WTC11 (cell line): ENCODE measurements at regions not wholly inside any gene's neighbourhood (a gene's known extent, or its start where the extent isn't known, plus 50 kb on each side); places are given as distances from the start of the nearest gene placed in this dataset.

Source experiments
- ATAC-seq: fragments of 200-7000 bp; cut with Tn5 transposase; 2 replicates; pipeline ENCODE4 v1.10.0; 2021; ENCODE audit warnings: mild to moderate bottlenecking, moderate library complexity
- CTCF ChIA-PET: fragments of 300-600 bp; sonication (Branson Sonifier 250); formaldehyde crosslinking; loops from one replicate; lab custom pipeline; 2021; ENCODE audit warnings: antibody characterized with exemption; lab: Charles Lee
- POLR2A ChIA-PET: fragments of 350-600 bp; sonication (Branson Sonifier 250); formaldehyde crosslinking; loops from one replicate; lab custom pipeline; 2021; ENCODE audit warnings: antibody characterized with exemption; lab: Charles Lee
- DNase-seq: peaks from one replicate; pipeline ENCODE4 v3.0.0; 2021; ENCODE audit warnings: low spot score
- H3K27ac Mint-ChIP-seq: 2 replicates; pipeline ENCODE4 v1.8.0; 2021; ENCODE audit warnings: mixed read lengths
- H3K27me3 Mint-ChIP-seq: 2 replicates; pipeline ENCODE4 v1.8.0; 2021; ENCODE audit warnings: low read depth, mild to moderate bottlenecking, moderate library complexity, mixed read lengths
- H3K36me3 Mint-ChIP-seq: 2 replicates; pipeline ENCODE4 v1.8.0; 2021; ENCODE audit warnings: mixed read lengths
- H3K4me1 Mint-ChIP-seq: 2 replicates; pipeline ENCODE4 v1.8.0; 2022; ENCODE audit warnings: mixed read lengths
- H3K4me3 Mint-ChIP-seq: 2 replicates; pipeline ENCODE4 v1.8.0; 2021; ENCODE audit warnings: mild to moderate bottlenecking, moderate library complexity, mixed read lengths
- H3K9me3 Mint-ChIP-seq: 2 replicates; pipeline ENCODE4 v1.8.0; 2021; ENCODE audit warnings: mixed read lengths
- EMX1 ChIP-seq: fragments of 250-450 bp; sonication (Bioruptor Pico); IDR thresholded peaks from 2 replicates; pipeline ENCODE4 v1.8.0; 2021; ENCODE audit warnings: mild to moderate bottlenecking
- JUN ChIP-seq: sonication (generic); formaldehyde crosslinking; IDR thresholded peaks from 2 replicates; pipeline ENCODE4 v1.8.0; 2023; ENCODE audit warnings: mild to moderate bottlenecking, missing genetic modification reagents
- KAT7 ChIP-seq: sonication (generic); formaldehyde crosslinking; IDR thresholded peaks from 2 replicates; pipeline ENCODE4 v1.8.1; 2023; ENCODE audit warnings: missing genetic modification reagents, mild to moderate bottlenecking, borderline replicate concordance
- SMAD3 ChIP-seq: sonication (generic); formaldehyde crosslinking; IDR thresholded peaks from 2 replicates; pipeline ENCODE4 v1.8.0; 2022; ENCODE audit warnings: missing genetic modification reagents, mild to moderate bottlenecking, borderline replicate concordance
- SMAD4 ChIP-seq: sonication (generic); formaldehyde crosslinking; IDR thresholded peaks from 2 replicates; pipeline ENCODE4 v1.8.0; 2022; ENCODE audit warnings: mild to moderate bottlenecking, missing genetic modification reagents
- SOX15 ChIP-seq: fragments of 250-450 bp; sonication (Bioruptor Pico); IDR thresholded peaks from 2 replicates; pipeline ENCODE4 v1.9.0; 2021; ENCODE audit warnings: mild to moderate bottlenecking
- ZBTB21 ChIP-seq: sonication (generic); formaldehyde crosslinking; IDR thresholded peaks from 2 replicates; pipeline ENCODE4 v1.8.1; 2023; ENCODE audit warnings: mild to moderate bottlenecking, missing genetic modification reagents, borderline replicate concordance
- ZNF219 ChIP-seq: sonication (generic); formaldehyde crosslinking; IDR thresholded peaks from 2 replicates; pipeline ENCODE4 v1.8.0; 2023; ENCODE audit warnings: missing genetic modification reagents, mild to moderate bottlenecking, borderline replicate concordance
- ZNF263 ChIP-seq: sonication (generic); formaldehyde crosslinking; IDR thresholded peaks from 2 replicates; pipeline ENCODE4 v1.8.1; 2022; ENCODE audit warnings: low read depth, mild to moderate bottlenecking, moderate library complexity, missing genetic modification reagents
- ZNF423 ChIP-seq: fragments of 250-450 bp; sonication (Bioruptor Pico); IDR thresholded peaks from 2 replicates; pipeline ENCODE4 v2.1.2; 2022; ENCODE audit warnings: mild to moderate bottlenecking, moderate library complexity
- ZNF671 ChIP-seq: fragments of 250-450 bp; sonication (Bioruptor Pico); IDR thresholded peaks from 2 replicates; pipeline ENCODE4 v1.8.0; 2021; ENCODE audit warnings: mild to moderate bottlenecking
- TF ChIP-seq, protein P1 (sequence below): fragments of 250-450 bp; sonication (Bioruptor Pico); conservative IDR thresholded peaks from 2 replicates; pipeline ENCODE4 v1.9.0; 2021; ENCODE audit warnings: mild to moderate bottlenecking
- TF ChIP-seq, protein P2 (sequence below): sonication (generic); formaldehyde crosslinking; IDR thresholded peaks from 2 replicates; pipeline ENCODE4 v1.8.0; 2023; ENCODE audit warnings: mild to moderate bottlenecking, missing genetic modification reagents
- TF ChIP-seq, protein P3 (sequence below): sonication (generic); formaldehyde crosslinking; IDR thresholded peaks from 2 replicates; pipeline ENCODE4 v1.8.1; 2022; ENCODE audit warnings: missing genetic modification reagents, borderline replicate concordance
- TF ChIP-seq, protein P4 (sequence below): fragments of 250-450 bp; sonication (Bioruptor Pico); IDR thresholded peaks from 2 replicates; pipeline ENCODE4 v1.9.0; 2021; ENCODE audit warnings: mild to moderate bottlenecking
- TF ChIP-seq, protein P5 (sequence below): sonication (generic); formaldehyde crosslinking; IDR thresholded peaks from 2 replicates; pipeline ENCODE4 v1.8.1; 2023; ENCODE audit warnings: mild to moderate bottlenecking, moderate library complexity, missing genetic modification reagents

GRCh38 chr20:56098981-56099500 lies 93.7 kb upstream of the CBLN4 start (continued):
- TF ChIP-seq, protein P1, sequence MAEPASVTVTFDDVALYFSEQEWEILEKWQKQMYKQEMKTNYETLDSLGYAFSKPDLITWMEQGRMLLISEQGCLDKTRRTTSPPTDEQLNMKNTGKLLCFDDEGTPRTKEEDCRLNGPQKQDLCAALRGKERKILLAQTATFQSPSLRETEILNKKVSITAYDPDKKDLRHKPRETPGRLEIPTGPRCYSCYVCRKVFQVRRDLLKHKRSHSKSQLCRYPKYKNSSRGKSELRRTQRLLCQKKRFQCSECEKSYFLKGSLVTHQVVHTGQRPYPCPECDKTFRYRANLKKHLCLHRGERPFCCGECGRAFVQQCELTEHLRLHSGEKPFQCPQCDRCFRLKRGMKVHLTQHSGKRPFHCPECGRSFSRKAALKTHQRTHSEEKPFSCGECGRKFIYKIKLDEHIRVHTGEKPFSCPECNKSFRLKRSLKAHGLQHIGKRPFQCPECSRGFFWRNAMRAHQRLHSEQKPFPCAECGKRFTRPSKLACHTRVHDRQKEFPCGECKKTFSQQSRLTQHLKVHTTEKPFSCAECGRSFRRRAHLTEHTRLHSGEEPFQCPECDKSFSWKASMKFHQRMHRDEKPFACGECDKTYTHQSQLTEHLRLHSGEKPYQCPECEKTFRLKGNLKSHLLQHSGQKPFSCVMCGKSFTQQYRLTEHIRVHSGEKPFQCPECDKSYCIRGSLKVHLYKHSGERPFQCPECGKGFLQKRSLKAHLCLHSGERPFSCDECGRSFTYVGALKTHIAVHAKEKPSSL (CRISPR knock-in tag), result no peak
- TF ChIP-seq EMX1 (no peak), JUN (CRISPR knock-in tag) (no peak), ZNF219 (CRISPR knock-in tag) (no peak), ZBTB21 (CRISPR knock-in tag) (no peak), ZNF423 (CRISPR knock-in tag) (no peak), SOX15 (CRISPR knock-in tag) (no peak)
- TF ChIP-seq, protein P2, sequence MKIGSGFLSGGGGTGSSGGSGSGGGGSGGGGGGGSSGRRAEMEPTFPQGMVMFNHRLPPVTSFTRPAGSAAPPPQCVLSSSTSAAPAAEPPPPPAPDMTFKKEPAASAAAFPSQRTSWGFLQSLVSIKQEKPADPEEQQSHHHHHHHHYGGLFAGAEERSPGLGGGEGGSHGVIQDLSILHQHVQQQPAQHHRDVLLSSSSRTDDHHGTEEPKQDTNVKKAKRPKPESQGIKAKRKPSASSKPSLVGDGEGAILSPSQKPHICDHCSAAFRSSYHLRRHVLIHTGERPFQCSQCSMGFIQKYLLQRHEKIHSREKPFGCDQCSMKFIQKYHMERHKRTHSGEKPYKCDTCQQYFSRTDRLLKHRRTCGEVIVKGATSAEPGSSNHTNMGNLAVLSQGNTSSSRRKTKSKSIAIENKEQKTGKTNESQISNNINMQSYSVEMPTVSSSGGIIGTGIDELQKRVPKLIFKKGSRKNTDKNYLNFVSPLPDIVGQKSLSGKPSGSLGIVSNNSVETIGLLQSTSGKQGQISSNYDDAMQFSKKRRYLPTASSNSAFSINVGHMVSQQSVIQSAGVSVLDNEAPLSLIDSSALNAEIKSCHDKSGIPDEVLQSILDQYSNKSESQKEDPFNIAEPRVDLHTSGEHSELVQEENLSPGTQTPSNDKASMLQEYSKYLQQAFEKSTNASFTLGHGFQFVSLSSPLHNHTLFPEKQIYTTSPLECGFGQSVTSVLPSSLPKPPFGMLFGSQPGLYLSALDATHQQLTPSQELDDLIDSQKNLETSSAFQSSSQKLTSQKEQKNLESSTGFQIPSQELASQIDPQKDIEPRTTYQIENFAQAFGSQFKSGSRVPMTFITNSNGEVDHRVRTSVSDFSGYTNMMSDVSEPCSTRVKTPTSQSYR (CRISPR knock-in tag), result no peak
- TF ChIP-seq, all 79 proteins: peak for 0

GRCh38 chr20:56111961-56112730 lies 106.8 kb upstream of the CBLN4 start:
- TF ChIP-seq, protein P1 (CRISPR knock-in tag), result no peak
- TF ChIP-seq, protein P3, sequence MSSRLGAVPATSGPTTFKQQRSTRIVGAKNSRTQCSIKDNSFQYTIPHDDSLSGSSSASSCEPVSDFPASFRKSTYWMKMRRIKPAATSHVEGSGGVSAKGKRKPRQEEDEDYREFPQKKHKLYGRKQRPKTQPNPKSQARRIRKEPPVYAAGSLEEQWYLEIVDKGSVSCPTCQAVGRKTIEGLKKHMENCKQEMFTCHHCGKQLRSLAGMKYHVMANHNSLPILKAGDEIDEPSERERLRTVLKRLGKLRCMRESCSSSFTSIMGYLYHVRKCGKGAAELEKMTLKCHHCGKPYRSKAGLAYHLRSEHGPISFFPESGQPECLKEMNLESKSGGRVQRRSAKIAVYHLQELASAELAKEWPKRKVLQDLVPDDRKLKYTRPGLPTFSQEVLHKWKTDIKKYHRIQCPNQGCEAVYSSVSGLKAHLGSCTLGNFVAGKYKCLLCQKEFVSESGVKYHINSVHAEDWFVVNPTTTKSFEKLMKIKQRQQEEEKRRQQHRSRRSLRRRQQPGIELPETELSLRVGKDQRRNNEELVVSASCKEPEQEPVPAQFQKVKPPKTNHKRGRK, result no peak
- H3K4me1 Mint-ChIP-seq, result no peaks in the 10 kb centered on the region
- H3K27ac Mint-ChIP-seq, result no peak overlapping the region
- no peak for ATAC-seq
- no peak overlapping the region for H3K4me3 Mint-ChIP-seq
- DNase-seq, result no peak
- peaks cover 15% of the 10 kb centered on the region for H3K27me3 Mint-ChIP-seq
- peaks cover 66% of the 10 kb centered on the region for H3K36me3 Mint-ChIP-seq
- POLR2A ChIA-PET, result no interaction called here
- CTCF ChIA-PET, result no interaction called here
- peaks cover 71% of the 10 kb centered on the region for H3K9me3 Mint-ChIP-seq

GRCh38 chr20:56117350-56117749 lies 112.0 kb upstream of the CBLN4 start:
- CTCF ChIA-PET, result no interaction called here
- TF ChIP-seq KAT7 (CRISPR knock-in tag) (no peak), ZBTB21 (CRISPR knock-in tag) (no peak), ZNF671 (CRISPR knock-in tag) (no peak), ZNF263 (CRISPR knock-in tag) (no peak), SMAD3 (CRISPR knock-in tag) (no peak), SMAD4 (CRISPR knock-in tag) (no peak)
- TF ChIP-seq, protein P4, sequence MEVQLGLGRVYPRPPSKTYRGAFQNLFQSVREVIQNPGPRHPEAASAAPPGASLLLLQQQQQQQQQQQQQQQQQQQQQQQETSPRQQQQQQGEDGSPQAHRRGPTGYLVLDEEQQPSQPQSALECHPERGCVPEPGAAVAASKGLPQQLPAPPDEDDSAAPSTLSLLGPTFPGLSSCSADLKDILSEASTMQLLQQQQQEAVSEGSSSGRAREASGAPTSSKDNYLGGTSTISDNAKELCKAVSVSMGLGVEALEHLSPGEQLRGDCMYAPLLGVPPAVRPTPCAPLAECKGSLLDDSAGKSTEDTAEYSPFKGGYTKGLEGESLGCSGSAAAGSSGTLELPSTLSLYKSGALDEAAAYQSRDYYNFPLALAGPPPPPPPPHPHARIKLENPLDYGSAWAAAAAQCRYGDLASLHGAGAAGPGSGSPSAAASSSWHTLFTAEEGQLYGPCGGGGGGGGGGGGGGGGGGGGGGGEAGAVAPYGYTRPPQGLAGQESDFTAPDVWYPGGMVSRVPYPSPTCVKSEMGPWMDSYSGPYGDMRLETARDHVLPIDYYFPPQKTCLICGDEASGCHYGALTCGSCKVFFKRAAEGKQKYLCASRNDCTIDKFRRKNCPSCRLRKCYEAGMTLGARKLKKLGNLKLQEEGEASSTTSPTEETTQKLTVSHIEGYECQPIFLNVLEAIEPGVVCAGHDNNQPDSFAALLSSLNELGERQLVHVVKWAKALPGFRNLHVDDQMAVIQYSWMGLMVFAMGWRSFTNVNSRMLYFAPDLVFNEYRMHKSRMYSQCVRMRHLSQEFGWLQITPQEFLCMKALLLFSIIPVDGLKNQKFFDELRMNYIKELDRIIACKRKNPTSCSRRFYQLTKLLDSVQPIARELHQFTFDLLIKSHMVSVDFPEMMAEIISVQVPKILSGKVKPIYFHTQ (CRISPR knock-in tag), result no peak
- TF ChIP-seq, protein P5, sequence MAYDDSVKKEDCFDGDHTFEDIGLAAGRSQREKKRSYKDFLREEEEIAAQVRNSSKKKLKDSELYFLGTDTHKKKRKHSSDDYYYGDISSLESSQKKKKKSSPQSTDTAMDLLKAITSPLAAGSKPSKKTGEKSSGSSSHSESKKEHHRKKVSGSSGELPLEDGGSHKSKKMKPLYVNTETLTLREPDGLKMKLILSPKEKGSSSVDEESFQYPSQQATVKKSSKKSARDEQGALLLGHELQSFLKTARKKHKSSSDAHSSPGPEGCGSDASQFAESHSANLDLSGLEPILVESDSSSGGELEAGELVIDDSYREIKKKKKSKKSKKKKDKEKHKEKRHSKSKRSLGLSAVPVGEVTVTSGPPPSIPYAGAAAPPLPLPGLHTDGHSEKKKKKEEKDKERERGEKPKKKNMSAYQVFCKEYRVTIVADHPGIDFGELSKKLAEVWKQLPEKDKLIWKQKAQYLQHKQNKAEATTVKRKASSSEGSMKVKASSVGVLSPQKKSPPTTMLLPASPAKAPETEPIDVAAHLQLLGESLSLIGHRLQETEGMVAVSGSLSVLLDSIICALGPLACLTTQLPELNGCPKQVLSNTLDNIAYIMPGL (CRISPR knock-in tag), result no peak

More at GRCh38 chr20:56117350-56117749, 112.0 kb upstream of the CBLN4 start:
- Mint-ChIP-seq H3K27me3 (peaks cover 18% of the 10 kb centered on the region), H3K36me3 (peaks cover 81% of the 10 kb centered on the region), H3K4me1 (no peaks in the 10 kb centered on the region), H3K9me3 (peaks cover 88% of the 10 kb centered on the region), H3K4me3 (no peak overlapping the region), H3K27ac (no peak overlapping the region)
- ATAC-seq (no peak), DNase-seq (no peak)
- POLR2A ChIA-PET, result no interaction called here
